Activated CD4-positive, alpha-beta T cell treated with anti-CD3 and anti-CD28 coated beads for 24 hours (primary cell): ENCODE measurements at regions not wholly inside any gene's neighbourhood (a gene's known extent, or its start where the extent isn't known, plus 50 kb on each side); places are given as distances from the start of the nearest gene placed in this dataset.

Experiments used
- DNase-seq, 2 donors: peaks; one replicate each; pipeline ENCODE4 v3.0.0-alpha.2; 2020; ENCODE audit warnings: low read depth in 2 of 2

DNA sequence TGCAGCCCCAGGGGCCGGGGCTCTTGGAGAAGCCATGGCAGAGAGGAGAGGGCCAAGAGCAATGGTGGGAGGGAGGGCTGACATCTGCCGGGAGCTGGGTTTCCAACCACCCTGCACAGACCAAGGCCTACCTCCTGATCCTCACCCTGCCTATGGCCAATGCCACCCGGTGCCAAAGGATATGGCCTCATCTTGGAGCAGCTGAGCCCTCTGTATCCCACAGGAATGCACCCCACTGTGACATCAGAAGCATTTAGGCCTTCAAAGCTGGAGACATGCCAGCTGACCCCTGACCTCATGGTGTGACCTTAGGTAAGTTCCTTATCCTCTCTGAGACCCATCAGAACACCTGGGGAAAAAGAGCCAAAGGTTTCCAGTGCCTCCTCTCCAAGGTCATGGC, 113.6 kb upstream of the ZMIZ1 start:
- DNase-seq: no peak

DNA sequence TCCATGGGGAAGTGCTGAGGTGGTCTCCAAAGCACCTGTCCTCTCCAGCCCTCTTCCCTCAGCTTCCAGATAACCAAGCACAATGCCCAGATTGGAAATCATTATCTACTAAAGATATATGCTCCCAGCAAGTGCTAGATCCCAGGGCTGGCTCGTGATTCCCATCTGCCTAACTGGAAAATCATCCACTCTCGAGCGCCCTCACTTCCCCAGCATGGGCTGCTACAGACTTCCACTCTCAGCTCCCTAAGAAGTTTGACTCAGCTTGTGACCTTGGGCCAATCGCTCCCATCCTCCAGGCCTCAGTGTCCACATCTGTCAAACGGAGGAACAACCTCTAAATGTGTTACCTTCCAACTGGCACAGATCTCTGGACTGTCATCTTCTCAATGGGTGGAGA, 112.4 kb upstream of the ZMIZ1 start:
- DNase-seq: no peak

DNA sequence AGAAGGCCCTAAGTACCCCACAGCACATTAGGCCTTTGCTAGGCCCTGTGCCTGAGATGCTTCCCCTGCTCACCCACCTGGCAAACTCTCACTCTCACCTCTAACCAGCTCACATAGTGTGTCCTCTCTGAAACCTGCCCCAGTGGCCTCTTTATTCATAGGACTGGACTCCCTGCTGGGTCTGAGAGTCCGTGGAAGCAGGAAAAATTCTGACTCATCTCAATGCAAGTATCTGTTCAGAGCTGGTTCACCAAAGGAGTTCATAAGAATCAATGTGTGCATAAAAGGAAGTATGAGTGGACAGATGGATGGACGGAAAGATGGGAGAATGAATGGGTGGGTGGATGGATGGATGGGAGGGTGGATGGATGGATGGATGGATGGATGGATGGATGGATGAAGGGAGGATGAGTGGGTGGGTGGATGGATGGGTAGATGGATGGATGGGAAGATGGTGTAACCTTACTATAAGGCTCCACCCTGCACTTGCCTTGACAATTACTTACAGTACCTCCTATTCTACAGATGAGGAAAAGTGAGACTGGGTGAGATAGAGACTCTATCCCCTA, 111.2 kb upstream of the ZMIZ1 start:
- DNase-seq: no peak

DNA sequence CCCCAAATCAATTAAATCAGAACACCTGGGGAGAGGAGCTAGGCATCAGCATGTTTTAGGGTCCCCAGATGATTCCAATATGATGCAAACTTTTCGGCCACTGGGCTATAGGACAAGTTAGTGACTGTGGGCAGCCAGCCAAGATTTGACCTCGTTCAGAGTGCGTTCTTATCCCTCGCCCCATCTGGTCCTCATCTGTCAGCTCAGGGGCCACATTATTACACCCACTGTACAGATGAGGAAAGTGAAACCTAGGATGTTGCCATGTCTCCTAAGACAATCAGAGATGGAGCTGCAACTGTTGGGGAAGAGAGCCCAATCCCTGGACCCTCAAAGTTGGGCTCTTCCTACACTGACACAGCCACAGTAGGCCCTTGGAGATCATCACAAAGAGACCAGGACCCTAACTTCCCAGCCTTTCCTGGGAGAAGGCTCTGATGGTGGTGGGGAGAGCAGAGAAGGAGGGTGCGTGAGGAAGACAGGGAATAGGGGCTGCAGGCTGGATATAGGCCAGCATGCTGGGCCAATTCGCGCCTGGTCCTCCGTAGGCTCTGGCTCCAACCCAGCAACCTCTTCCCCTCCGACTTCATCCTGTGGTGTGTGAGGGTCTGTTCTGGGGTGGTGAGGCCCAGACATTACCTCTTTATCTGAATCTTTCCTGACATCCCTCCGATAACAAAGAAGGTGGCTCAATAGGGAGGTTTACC, 109.4 kb upstream of the ZMIZ1 start:
- no peak for DNase-seq

DNA sequence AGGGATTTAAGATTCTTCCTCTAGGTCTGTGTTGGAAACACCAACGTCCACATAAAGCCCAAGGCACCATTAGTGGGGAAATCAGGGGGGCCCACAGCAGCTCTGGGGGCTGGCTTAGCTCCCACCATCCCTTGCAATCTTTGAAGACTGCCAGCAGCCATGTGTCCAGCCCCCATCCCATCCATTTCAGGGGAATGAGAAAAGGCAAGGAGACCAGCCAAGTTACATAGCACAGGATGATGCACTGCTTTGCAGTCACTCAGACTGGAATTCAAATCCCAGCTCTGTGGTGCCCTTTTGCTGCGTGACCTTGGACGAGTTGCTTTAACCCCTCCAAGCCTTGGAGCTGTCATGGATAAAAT, 108.9 kb upstream of the ZMIZ1 start:
- DNase-seq: no peak

DNA sequence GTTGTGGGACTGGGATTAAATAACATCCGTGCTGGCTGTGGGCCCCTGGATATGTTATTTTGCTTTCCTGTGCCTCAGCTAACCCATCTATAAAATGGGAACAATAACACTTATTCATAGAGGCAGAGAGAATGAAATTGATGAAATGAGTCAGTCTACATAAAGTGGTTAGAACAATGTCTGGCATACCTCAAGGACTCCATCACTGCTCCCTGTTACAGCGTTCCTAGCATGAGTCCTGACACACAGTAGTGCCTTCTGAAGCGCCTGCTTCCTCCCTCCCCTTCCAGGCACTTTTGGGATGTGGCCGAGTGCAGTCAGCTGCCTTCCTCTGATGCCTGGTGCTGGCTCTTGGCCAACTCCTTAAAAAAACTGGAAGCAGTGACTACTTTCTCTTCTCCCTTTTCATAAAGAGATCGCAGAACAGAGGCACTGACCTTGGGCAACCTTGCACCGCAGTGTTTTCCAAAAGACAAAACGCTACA, 108.4 kb upstream of the ZMIZ1 start:
- no peak for DNase-seq

DNA sequence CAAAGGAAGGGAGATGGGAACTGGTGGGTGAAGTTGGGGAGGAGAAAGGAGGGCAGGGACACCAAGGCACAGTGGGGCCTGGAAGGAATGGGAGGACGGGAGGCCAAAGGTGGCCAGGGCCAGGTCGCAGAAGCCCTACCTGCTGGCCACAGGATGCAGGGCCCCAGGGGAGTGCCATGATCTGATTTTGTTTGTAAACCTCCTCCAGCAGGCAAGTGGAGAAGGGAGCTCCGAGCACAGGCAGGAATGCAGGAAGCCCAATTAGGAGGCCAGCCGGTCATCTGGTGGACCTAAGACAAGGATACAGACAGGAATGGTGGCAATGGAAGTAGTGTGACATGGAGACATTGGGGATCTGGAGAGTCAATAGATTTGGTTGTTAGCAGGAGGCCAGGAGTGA, 107.0 kb upstream of the ZMIZ1 start:
- DNase-seq: no peak

DNA sequence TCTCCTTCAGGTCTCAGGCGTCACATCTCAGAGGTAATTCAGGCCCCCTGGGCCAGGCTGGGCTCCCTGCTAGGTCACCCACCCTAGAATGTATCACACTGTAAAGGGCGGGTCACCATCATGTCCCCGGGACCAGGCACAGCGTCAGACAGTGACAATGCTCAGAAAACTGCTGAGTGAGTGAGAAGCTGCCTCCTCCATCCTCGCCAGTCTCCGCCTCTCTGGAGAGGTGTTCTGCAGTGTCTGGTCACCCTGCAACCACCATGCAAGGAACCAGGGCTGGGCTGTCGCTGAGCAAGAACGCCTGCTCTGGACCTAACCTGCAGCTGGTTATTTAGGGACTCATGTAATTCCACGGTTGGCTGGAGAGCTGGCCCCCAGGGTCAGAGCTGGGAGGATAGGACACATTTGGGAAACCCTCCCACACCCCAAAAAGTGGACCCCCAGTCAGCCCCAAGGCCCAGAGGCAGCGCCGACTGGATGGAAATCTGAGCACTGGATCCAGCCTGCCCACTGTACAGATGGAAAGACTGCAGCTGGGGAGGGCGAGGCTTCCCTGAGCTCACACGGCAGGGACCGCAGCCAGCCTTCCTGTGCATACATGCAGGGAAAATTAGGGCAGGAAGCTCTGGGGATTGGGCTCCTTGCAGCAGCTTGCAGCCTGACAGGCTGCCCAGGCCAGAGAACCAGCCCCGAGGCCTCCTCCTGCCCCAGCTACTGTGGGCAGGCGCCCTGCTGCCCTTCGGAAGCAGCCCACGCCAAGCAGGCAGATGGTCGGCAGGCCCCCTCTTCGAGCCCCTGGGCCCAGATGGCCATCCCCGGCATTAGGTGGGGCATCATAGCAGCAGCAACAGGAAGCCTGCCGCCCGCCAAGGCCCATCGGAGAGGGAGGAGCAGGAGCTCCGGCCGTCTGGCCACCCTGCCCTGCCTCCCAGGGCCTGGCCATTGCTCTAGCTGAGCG, 105.4 kb upstream of the ZMIZ1 start:
- no peak for DNase-seq

DNA sequence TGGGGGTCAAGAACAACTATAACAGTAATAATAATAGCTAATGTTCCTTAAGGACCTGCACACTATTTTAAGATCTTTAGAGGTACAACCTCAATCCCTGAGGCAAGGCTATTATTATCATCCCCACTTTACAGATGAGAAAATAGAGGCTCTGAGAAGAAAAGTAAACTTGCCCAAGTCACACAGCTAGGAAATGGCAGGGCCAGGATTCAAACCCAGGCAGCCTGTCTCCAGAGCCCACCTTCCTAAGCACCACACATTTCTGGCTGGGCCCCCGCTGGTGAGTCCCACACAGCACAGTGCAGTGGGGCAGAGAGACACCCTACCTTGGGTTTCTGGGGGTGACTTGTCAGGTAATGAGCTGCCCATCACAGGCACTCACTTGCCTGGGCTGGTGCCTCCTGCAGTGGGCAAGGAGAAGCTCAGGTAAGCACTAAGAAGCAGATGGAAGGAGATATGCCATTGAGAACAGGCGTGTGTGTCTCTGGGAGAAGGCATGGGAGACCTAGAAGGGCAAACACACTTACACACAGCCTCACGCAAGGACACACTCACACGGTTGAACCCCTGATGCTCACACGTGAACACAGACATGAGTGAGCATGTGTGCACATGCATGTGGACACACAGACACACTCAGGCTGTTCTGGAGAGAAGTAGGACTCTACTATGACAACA, 104.4 kb upstream of the ZMIZ1 start:
- no peak for DNase-seq

DNA sequence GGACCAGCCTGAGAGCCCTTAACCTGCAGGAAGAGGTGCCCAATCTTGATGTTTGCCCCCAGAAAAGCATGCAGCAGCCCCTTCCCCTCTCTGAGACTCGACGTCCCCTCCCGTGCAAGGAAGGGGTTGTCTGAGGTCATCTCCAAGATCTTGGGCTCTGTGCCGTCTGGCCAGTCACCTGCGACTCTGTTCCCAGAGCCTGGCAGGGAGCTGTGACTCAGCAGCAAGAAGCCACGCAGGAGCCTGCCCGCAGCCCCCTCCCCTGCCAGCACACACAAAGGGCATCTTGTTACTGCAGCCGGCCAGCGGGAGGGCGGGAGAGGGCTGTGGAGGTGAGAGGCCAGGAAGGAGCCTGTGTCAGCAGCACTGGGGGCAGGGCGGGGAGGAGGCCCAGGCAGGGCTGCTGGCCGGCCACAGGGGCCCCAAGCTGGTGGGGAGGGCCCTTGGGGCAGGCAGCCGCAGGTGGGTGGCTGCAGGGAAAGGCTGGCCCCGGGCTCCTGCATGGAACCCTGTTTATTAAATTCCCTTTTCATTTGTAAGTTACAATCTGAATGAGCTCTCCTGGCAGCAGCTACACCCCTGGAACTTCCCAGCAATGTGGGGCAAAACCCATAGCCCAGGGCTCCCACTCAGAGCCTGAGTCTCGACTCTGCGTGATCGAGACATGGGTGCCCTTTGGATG, 103.7 kb upstream of the ZMIZ1 start:
- DNase-seq: no peak

DNA sequence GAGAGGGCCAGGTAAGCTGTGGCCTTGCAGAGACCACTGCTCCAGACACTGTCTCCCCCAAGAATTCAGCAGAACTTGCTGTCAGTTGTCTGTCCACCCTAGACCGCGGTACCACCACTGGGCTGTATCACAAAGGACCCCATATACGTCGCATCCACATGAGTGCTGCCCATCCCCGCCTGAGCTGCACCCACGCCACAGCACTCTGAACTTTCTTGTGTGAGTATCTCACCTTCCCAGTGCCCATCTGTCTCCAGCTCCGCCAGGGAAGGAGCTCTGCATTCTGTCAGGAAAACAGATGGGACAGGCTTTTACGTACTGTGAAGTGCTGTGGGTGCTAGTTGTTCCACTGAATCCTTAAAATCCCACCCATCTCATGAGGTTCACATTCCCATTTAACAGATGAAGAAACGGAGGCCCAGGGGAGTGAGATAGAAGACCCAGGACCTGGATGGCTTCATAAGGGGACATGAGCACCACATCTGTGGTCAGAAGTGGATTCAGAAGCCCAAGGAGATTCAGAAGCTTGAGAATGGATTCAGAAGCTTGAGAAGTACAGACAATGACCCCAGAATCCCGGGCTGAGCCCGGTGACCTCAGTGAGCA, 102.5 kb upstream of the ZMIZ1 start:
- no peak for DNase-seq

DNA sequence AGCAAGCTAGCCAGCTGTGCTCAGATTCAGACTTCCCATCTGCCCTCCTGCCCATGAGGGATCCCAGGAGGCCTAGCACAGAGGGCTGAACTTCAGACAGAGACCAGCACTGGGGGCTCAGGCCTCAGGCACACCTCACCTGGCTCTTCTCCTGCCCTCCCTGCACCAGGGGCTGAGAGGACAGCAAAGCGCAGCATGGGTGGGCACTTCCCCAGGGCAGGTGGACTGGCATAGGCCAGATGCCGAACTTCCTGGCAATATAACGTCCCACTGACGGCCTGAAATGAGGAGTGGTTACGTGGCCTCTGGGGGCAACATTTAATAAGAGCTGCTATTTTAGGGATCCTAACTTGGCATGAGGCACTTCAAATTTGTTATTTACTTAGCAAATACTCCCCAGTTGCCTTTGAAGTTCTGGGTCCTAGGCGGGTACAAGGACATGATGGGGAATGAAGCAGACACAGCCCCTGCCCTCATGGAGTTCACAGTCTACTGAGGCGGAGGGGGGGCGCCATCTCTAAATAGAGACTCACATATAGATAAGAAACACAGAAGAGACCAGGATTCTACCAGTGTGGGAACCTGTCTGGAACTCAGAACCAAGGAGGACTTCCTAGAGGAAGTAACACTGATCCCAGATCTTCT, 101.8 kb upstream of the ZMIZ1 start:
- DNase-seq: no peak

DNA sequence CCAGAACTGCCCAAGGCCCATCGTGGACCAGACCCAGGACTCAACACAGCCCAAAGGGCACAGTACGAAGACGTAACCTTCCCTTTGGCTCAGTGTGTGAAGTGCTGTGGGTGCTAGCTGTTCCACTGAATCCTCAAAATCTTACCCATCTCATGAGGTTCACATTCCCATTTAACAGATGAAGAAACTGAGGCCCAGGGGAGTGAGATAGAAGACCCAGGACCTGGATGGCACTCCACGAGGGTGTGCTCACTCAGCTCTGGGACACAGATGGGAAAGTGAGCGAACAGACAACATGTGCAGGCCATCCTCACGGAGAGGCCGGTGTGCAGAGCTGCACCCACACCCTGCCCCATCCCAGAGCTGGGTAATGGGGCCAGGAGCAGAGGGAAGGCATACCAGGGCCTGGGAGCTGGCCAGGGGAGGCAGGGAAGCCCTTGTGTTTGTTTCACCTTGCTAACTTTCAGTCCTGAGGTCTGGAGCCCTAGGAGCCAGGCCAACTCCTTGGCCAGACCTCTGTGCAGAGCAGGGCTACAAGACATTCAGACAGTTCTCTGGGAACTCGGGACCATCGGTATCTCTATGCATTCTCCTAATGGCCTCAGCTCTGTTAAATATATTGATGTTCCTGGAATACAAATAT, 100.3 kb upstream of the ZMIZ1 start:
- DNase-seq: no peak

DNA sequence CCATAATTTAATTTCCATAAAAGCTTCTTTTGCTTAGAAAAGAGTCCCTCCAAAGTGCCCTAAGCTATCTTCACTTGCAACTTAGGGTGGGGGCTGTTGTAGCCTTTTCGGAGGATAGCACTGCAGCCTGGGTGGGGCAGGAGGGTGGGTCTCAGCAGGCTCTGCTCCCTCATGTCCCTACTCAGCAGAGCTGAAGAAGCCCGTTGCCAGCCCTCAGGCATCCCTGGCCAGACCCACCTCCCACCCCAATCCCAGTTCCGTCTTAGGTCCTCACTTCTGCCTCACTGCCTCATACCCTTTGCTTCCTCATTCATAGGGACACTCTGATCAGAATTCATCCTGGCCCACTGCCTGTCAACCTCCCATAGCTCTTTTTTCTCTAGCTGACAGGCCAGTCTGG, 99.8 kb upstream of the ZMIZ1 start:
- DNase-seq: no peak

DNA sequence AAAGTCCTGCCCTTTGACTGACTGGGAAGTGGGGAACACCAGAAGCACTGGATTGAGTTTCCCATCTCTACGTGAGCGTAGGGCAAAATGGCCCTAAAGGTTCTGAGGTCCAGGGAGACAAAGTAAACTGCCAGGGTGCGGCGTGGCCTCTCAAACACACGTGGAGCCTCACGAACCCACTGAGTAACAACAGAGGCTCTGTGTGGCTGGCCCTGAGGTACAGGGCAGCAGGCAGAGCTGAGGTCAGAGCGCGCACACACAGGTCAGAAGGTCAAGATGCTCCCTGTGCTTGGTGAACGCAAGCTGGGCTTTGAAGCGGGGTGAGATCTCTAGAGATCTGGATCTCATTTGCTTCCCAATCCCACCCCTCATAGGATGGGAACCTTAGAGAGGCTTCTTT, 99.0 kb upstream of the ZMIZ1 start:
- DNase-seq: no peak

DNA sequence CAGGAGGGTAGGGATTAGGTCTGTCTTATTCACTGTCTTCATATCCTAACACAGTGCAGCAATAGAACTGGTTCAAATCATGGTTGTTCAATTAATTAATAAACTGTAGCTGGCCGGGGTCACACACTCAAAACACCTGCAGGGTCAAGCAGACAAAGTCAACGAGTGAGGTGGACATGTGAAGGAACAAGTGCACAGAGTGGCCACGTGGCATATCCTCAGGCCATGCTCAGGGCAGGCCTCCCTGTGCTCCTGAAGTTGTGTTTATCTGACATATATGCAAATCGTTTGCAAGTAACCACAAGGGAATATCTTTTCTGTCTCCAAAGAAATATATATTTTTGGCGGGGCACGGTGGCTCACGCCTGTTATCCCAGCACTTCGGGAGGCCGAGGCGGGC, 98.5 kb upstream of the ZMIZ1 start:
- DNase-seq: no peak

DNA sequence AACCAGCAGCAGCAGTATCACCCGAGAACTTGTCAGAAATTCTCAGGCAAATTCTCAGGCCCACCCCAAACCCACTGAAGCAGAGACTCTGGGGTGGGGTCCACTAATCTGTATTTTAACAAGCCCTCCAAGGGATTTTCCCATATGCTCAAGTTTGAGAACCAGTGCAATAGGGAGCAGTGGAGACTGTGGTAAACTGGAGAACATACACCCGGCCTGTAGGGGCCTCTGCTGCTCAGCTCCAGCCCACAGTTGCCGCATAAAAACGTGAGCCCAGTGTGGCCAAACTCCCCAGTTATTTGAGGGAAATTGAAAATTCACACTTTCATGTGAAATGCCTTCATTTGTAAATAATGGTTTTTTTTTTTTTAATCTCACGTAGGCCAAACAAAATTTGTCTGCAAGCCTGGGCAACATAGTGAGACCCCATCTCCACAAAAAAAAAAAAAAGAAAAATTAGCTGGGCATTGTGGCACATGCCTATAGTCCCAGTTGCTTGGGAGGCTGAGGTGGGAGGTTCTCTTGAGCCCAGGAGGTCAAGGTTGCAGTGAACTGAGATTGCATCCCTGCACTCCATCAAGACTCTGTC, 97.6 kb upstream of the ZMIZ1 start:
- no peak for DNase-seq

DNA sequence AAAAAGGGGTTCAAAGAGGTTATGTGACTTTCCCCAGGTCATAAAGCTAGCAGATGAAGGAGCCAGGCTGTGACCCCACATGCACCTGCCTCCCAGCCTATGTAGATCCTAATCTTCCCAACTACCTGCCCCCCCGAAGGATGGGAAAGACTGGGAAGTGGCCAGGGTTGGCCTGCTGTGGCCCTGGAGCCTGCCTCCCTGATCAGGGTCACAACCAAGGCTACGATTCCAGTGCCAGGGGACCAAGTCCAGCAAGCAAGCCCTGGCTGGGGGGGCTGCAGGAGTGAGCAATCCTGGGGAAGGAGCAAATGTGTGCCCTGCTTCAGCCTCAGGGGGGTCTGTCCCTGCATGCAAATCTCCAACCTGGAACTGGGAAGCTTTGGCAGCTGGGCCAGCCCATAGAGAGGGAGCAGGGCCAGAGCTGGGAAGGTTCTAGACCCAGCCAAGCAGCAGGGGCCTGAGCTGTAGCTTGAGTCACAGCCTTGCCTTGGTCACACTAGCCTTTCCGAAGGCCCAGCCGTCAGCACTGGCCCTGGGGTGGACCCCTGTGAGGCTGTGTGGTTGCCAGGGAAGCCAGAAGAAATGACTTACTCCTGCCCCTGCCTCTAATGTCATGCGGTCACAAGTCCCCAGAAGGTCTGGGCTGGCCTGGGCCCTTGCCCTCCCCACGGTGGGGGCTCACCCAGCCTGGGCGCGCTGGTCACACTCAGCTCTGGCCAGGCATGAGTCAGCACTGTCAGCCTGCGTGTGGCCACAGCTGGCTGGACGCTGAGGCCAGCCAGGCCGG, 96.4 kb upstream of the ZMIZ1 start:
- DNase-seq: no peak
